Calu3 (cell line): ENCODE measurements at regions not wholly inside any gene's neighbourhood (a gene's known extent, or its start where the extent isn't known, plus 50 kb on each side); places are given as distances from the start of the nearest gene placed in this dataset.

Experiments
- BruUV-seq: library from RNA; stranded (reverse); fragments of 400-500 nt; replicated peaks from 2 replicates; lab custom pipeline; 2021; lab: Mats Ljungman, UMichigan
- CTCF ChIA-PET: fragments of 300-600 bp; sonication (Branson Sonifier 250); formaldehyde crosslinking; loops from one replicate; lab custom pipeline; 2022; ENCODE audit warnings: antibody characterized with exemption; lab: Charles Lee
- DNase-seq: peaks from one replicate; pipeline ENCODE4 v3.0.0; 2022
- H3K27ac Mint-ChIP-seq: one replicate; pipeline ENCODE4 v1.8.0; 2022; ENCODE audit warnings: mixed read lengths; ENCODE audit not compliant: unreplicated experiment
- H3K27me3 Mint-ChIP-seq: one replicate; pipeline ENCODE4 v1.8.0; 2022; ENCODE audit warnings: mixed read lengths; ENCODE audit not compliant: unreplicated experiment
- H3K36me3 Mint-ChIP-seq: one replicate; pipeline ENCODE4 v1.8.0; 2022; ENCODE audit warnings: mild to moderate bottlenecking, moderate library complexity, mixed read lengths; ENCODE audit not compliant: insufficient read depth, unreplicated experiment
- H3K4me1 Mint-ChIP-seq: one replicate; pipeline ENCODE4 v1.8.0; 2022; ENCODE audit warnings: mild to moderate bottlenecking, low read depth, mixed read lengths; ENCODE audit not compliant: unreplicated experiment
- H3K4me3 Mint-ChIP-seq: one replicate; pipeline ENCODE4 v1.8.0; 2022; ENCODE audit warnings: mild to moderate bottlenecking, low read depth, moderate library complexity, mixed read lengths; ENCODE audit not compliant: unreplicated experiment
- H3K9me3 Mint-ChIP-seq: one replicate; pipeline ENCODE4 v1.8.0; 2022; ENCODE audit warnings: low read depth, mixed read lengths; ENCODE audit not compliant: unreplicated experiment
- intact Hi-C: fragments of 100-400 bp; cut with micrococcal nuclease; formaldehyde crosslinking; loops from one replicate; pipeline ENCODE4 v1.10.0; 2022; ENCODE audit not compliant: unreplicated experiment
- TF ChIP-seq, protein P1 (sequence below): fragments of 200-600 bp; IDR thresholded peaks from one replicate; pipeline ENCODE4 v1.8.0; 2022; ENCODE audit warnings: antibody characterized with exemption; ENCODE audit not compliant: unreplicated experiment

DNA sequence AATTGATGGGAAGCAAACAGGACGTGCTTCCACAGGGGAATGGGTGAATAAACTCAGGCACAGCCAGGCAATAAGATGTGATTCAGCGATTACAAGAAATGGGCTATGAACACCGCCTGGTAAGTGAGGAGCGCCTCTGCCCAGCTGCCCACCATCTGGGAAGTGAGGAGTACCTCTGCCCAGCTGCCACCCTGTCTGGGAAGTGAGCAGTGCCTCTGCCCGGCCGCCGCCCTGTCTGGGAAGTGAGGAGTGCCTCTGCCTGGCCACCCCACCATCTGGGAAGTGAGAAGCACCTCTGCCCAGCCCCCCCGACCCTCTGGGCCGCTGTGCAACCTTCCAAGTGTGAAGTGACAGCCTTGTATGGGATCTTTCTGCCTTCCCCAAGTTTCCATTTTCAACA lies 73.2 kb upstream of the PRR5 start:
- no peaks in the 10 kb centered on the region for H3K4me1 Mint-ChIP-seq
- DNase-seq, result no peak
- H3K27me3 Mint-ChIP-seq, result peaks cover 60% of the 10 kb centered on the region
- H3K4me3 Mint-ChIP-seq, result no peak overlapping the region
- H3K27ac Mint-ChIP-seq, result no peak overlapping the region
- CTCF ChIA-PET, result no interaction called here
- peaks cover 3% of the 10 kb centered on the region for H3K9me3 Mint-ChIP-seq
- intact Hi-C loops, result loop anchor here (10.0 kb wide), 1 partner anchor 294 kb away; no protein-coding TSS in a partner anchor
- TF ChIP-seq, protein P1, sequence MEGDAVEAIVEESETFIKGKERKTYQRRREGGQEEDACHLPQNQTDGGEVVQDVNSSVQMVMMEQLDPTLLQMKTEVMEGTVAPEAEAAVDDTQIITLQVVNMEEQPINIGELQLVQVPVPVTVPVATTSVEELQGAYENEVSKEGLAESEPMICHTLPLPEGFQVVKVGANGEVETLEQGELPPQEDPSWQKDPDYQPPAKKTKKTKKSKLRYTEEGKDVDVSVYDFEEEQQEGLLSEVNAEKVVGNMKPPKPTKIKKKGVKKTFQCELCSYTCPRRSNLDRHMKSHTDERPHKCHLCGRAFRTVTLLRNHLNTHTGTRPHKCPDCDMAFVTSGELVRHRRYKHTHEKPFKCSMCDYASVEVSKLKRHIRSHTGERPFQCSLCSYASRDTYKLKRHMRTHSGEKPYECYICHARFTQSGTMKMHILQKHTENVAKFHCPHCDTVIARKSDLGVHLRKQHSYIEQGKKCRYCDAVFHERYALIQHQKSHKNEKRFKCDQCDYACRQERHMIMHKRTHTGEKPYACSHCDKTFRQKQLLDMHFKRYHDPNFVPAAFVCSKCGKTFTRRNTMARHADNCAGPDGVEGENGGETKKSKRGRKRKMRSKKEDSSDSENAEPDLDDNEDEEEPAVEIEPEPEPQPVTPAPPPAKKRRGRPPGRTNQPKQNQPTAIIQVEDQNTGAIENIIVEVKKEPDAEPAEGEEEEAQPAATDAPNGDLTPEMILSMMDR, result no peak
- BruUV-seq, result no TSS peak
- H3K36me3 Mint-ChIP-seq, result no peaks in the 10 kb centered on the region

GRCh38 chr22:44628273-44628672 lies 73.7 kb upstream of the PRR5 start:
- H3K4me1 Mint-ChIP-seq, result no peaks in the 10 kb centered on the region
- H3K36me3 Mint-ChIP-seq, result no peaks in the 10 kb centered on the region
- intact Hi-C loops, result loop anchor here (10.0 kb wide), 1 partner anchor 293 kb away; no protein-coding TSS in a partner anchor
- H3K27me3 Mint-ChIP-seq, result peaks cover 66% of the 10 kb centered on the region
- BruUV-seq, result no TSS peak
- H3K9me3 Mint-ChIP-seq, result peaks cover 3% of the 10 kb centered on the region
- H3K27ac Mint-ChIP-seq, result no peak overlapping the region
- no peak overlapping the region for H3K4me3 Mint-ChIP-seq
- TF ChIP-seq, protein P1, result no peak
- CTCF ChIA-PET, result interaction anchor here (1.5 kb wide), 1 partner anchor 546 kb away, joined by 4 read pairs; no protein-coding TSS in a partner anchor
- no peak for DNase-seq

- intact Hi-C loops, result loop anchor here (10.0 kb wide), 1 partner anchor 293 kb away; no protein-coding TSS in a partner anchor
- CTCF ChIA-PET, result interaction anchor here (0.6 to 1.5 kb wide), 7 partner anchors 53 to 1336 kb away, joined by 3 to 9 read pairs (median 3); no protein-coding TSS in a partner anchor
Measured at GRCh38 chr22:44627521-44628139, 74.4 kb upstream of the PRR5 start.

GRCh38 chr22:44625981-44626687 lies 75.9 kb upstream of the PRR5 start:
- CTCF ChIA-PET, result interaction anchor here (0.6 to 3.5 kb wide), 8 partner anchors 137 to 680 kb away, joined by 3 to 23 read pairs (median 8); no protein-coding TSS in a partner anchor
- Mint-ChIP-seq H3K36me3 (no peaks in the 10 kb centered on the region), H3K4me1 (no peaks in the 10 kb centered on the region), H3K27ac (no peak overlapping the region), H3K27me3 (peaks cover 74% of the 10 kb centered on the region), H3K9me3 (peaks cover 2% of the 10 kb centered on the region), H3K4me3 (no peak overlapping the region)
- TF ChIP-seq, protein P1, result peak; percentile 97
- BruUV-seq, result no TSS peak
- peak; percentile 77 for DNase-seq
- intact Hi-C loops, result loop anchor here (1.0 to 10.0 kb wide), 3 partner anchors 291 to 633 kb away; no protein-coding TSS in a partner anchor

More at GRCh38 chr22:44627521-44628139, 74.4 kb upstream of the PRR5 start:
- H3K36me3 Mint-ChIP-seq, result no peaks in the 10 kb centered on the region
- no peaks in the 10 kb centered on the region for H3K4me1 Mint-ChIP-seq
- peaks cover 3% of the 10 kb centered on the region for H3K9me3 Mint-ChIP-seq
- H3K27ac Mint-ChIP-seq, result no peak overlapping the region
- no TSS peak for BruUV-seq
- H3K27me3 Mint-ChIP-seq, result peaks cover 72% of the 10 kb centered on the region
- no peak for DNase-seq
- TF ChIP-seq, protein P1, result no peak
- no peak overlapping the region for H3K4me3 Mint-ChIP-seq
